Omental fat pad (tissue), 3 donors: ENCODE measurements at regions not wholly inside any gene's neighbourhood (a gene's known extent, or its start where the extent isn't known, plus 50 kb on each side); places are given as distances from the start of the nearest gene placed in this dataset.

Source experiments
- ATAC-seq: fragments of 150-250 bp; one replicate; pipeline ENCODE4 v1.9.1; 2016; ENCODE audit warnings: mild to moderate bottlenecking, moderate library complexity; ENCODE audit not compliant: low FRiP score
- DNase-seq: peaks from one replicate; pipeline ENCODE4 v3.0.0-alpha.2; 2019; ENCODE audit warnings: low spot score
- CTCF ChIP-seq, 3 donors: fragments of 450-650 bp; IDR thresholded peaks; one replicate each; pipeline ENCODE4 v1.5.1; 2016 to 2017; ENCODE audit warnings: antibody characterized with exemption in 3 of 3, mild to moderate bottlenecking in 3 of 3, moderate library complexity in 2 of 3

- ATAC-seq, result no peak
- TF ChIP-seq CTCF (IDR thresholded peaks at IDR 0.05), result no peak
- no peak for DNase-seq
Observed at GRCh38 chr2:184205048-184205596, 393.2 kb upstream of the ZNF804A start.

GRCh38 chr2:184206045-184206444, 392.3 kb upstream of the ZNF804A start:
- no peak for DNase-seq
- TF ChIP-seq CTCF (IDR thresholded peaks at IDR 0.05), result no peak
- ATAC-seq, result no peak

- ATAC-seq (no peak), DNase-seq (no peak)
- no peak for TF ChIP-seq CTCF (IDR thresholded peaks at IDR 0.05)
Observed at GRCh38 chr2:184210329-184210728, 388.0 kb upstream of the ZNF804A start.

- DNase-seq (no peak), ATAC-seq (no peak)
- no peak for TF ChIP-seq CTCF (IDR thresholded peaks at IDR 0.05)
Observed at GRCh38 chr2:184215745-184216144, 382.6 kb upstream of the ZNF804A start.

GRCh38 chr2:184256611-184257010, 341.7 kb upstream of the ZNF804A start:
- no peak for ATAC-seq
- no peak for TF ChIP-seq CTCF (IDR thresholded peaks at IDR 0.05)
- DNase-seq, result no peak

- TF ChIP-seq CTCF (IDR thresholded peaks at IDR 0.05), result no peak
- DNase-seq (no peak), ATAC-seq (no peak)
Observed at GRCh38 chr2:184261331-184261730, 337.0 kb upstream of the ZNF804A start.

GRCh38 chr2:184261818-184262217, 336.5 kb upstream of the ZNF804A start:
- ATAC-seq (no peak), DNase-seq (no peak)
- no peak for TF ChIP-seq CTCF (IDR thresholded peaks at IDR 0.05)
